Occipital lobe (tissue), 1 donor: ENCODE measurements at regions not wholly inside any gene's neighbourhood (a gene's known extent, or its start where the extent isn't known, plus 50 kb on each side); places are given as distances from the start of the nearest gene placed in this dataset.
"Not testable (repeated sequence)": the region's sequence is repeated elsewhere in the genome, so short reads cannot be mapped to it uniquely, and the experiment has no call there.

ENCODE experiments used
- DNase-seq: peaks from one replicate; lab custom pipeline; 2025; lab: John Stamatoyannopoulos, UW

- no peak for DNase-seq
These were observed 374.2 kb downstream of the BCL11B start for GRCh38 chr14:98897605-98898309.

- DNase-seq: no peak
These were observed 372.6 kb downstream of the BCL11B start for GRCh38 chr14:98899441-98899840.

- no peak for DNase-seq
These were observed 371.8 kb downstream of the BCL11B start for GRCh38 chr14:98900236-98900635.

GRCh38 chr14:98900798-98901197, 371.2 kb downstream of the BCL11B start:
- no peak for DNase-seq

GRCh38 chr14:98901511-98902205, 370.3 kb downstream of the BCL11B start:
- DNase-seq: no peak

GRCh38 chr14:98903371-98903770, 368.6 kb downstream of the BCL11B start:
- DNase-seq: no peak

GRCh38 chr14:98904677-98905076, 367.3 kb downstream of the BCL11B start:
- no peak for DNase-seq

GRCh38 chr14:98906123-98906995, 365.6 kb downstream of the BCL11B start:
- DNase-seq: no peak

- no peak for DNase-seq
These were observed 364.7 kb downstream of the BCL11B start for GRCh38 chr14:98907271-98907670.

- DNase-seq: no peak
These were observed 363.9 kb downstream of the BCL11B start for GRCh38 chr14:98908050-98908449.

- no peak for DNase-seq
These were observed 362.6 kb downstream of the BCL11B start for GRCh38 chr14:98909251-98909944.

- no peak for DNase-seq
These were observed 361.9 kb downstream of the BCL11B start for GRCh38 chr14:98910061-98910460.

- DNase-seq: no peak
These were observed 359.3 kb downstream of the BCL11B start for GRCh38 chr14:98912655-98913054.

GRCh38 chr14:98913967-98914650, 357.9 kb downstream of the BCL11B start:
- no peak for DNase-seq

GRCh38 chr14:98914942-98915341, 357.1 kb downstream of the BCL11B start:
- DNase-seq: no peak

GRCh38 chr14:98915625-98916024, 356.4 kb downstream of the BCL11B start:
- DNase-seq: no peak

- DNase-seq: no peak
These were observed 356.0 kb downstream of the BCL11B start for GRCh38 chr14:98916036-98916435.

GRCh38 chr14:98916476-98916875, 355.5 kb downstream of the BCL11B start:
- DNase-seq: no peak

- no peak for DNase-seq
These were observed 352.6 kb downstream of the BCL11B start for GRCh38 chr14:98919434-98919833.

- DNase-seq: not testable (repeated sequence)
These were observed 350.7 kb downstream of the BCL11B start for GRCh38 chr14:98921306-98921705.

- DNase-seq: no peak
These were observed 348.4 kb downstream of the BCL11B start for GRCh38 chr14:98923596-98923995.
